Muscle of leg (tissue), 3 donors: ENCODE measurements at regions not wholly inside any gene's neighbourhood (a gene's known extent, or its start where the extent isn't known, plus 50 kb on each side); places are given as distances from the start of the nearest gene placed in this dataset.
A peak's percentile ranks its signal among the peaks of the same experiment; 100 is the strongest.

Source experiments
- DNase-seq: peaks from one replicate; pipeline ENCODE4 v3.0.0; 2013
- H3K27ac ChIP-seq: one replicate; pipeline ENCODE4 v1.5.1; 2013; ENCODE audit warnings: mild to moderate bottlenecking, low read length, control low read depth
- H3K27me3 ChIP-seq: one replicate; pipeline ENCODE4 v1.6.1; 2013; ENCODE audit warnings: low read length; ENCODE audit not compliant: control insufficient read depth, insufficient read depth
- H3K36me3 ChIP-seq: one replicate; pipeline ENCODE4 v1.6.1; 2013; ENCODE audit warnings: low read length; ENCODE audit not compliant: control insufficient read depth, insufficient read depth
- H3K4me1 ChIP-seq: one replicate; pipeline ENCODE4 v1.6.1; 2013; ENCODE audit warnings: low read length; ENCODE audit not compliant: control insufficient read depth, insufficient read depth
- H3K4me3 ChIP-seq: one replicate; pipeline ENCODE4 v1.5.1; 2013; ENCODE audit warnings: low read length, control low read depth
- H3K9me3 ChIP-seq: replicated peaks from 2 replicates; pipeline ENCODE4 v1.6.1; 2013; ENCODE audit warnings: low read depth, low read length; ENCODE audit not compliant: control insufficient read depth
- WGBS: methylation state at CpG from one replicate; pipeline ENCODE4 v1.1.5; 2013; ENCODE audit warnings: missing lambda C conversion rate; ENCODE audit not compliant: insufficient coverage; 5-methylcytosine and 5-hydroxymethylcytosine counted together

- no peaks in the 10 kb centered on the region for H3K36me3 ChIP-seq
- 90% methylated on average over 2 of the region's 4 CpGs for WGBS
- peaks cover 3% of the 10 kb centered on the region for H3K4me1 ChIP-seq
- H3K27ac ChIP-seq = peak overlapping the region; percentile 14
- peak; percentile 24 for DNase-seq
- no peaks in the 10 kb centered on the region for H3K9me3 ChIP-seq
- H3K27me3 ChIP-seq = no peaks in the 10 kb centered on the region
- H3K4me3 ChIP-seq = no peak overlapping the region
These were observed 128.7 kb upstream of the KIAA1217 start for GRCh38 chr10:24080207-24080606.

GRCh38 chr10:24086296-24087086 lies 122.4 kb upstream of the KIAA1217 start:
- peak; percentile 13 for DNase-seq
- WGBS = no CpG with 5 or more reads among the region's 3 CpGs

GRCh38 chr10:24091256-24091655 lies 117.7 kb upstream of the KIAA1217 start:
- WGBS = no CpG with 5 or more reads among the region's 2 CpGs
- Histone ChIP-seq H3K4me1 (no peaks in the 10 kb centered on the region), H3K27ac (peak overlapping the region; percentile 42), H3K36me3 (no peaks in the 10 kb centered on the region), H3K9me3 (no peaks in the 10 kb centered on the region), H3K27me3 (no peaks in the 10 kb centered on the region), H3K4me3 (no peak overlapping the region)
- DNase-seq = peak; percentile 67

More at GRCh38 chr10:24086296-24087086, 122.4 kb upstream of the KIAA1217 start:
- Histone ChIP-seq H3K27me3 (no peaks in the 10 kb centered on the region), H3K4me3 (no peak overlapping the region), H3K36me3 (no peaks in the 10 kb centered on the region), H3K4me1 (no peaks in the 10 kb centered on the region), H3K9me3 (no peaks in the 10 kb centered on the region), H3K27ac (no peak overlapping the region)

- Histone ChIP-seq H3K4me3 (no peak overlapping the region), H3K36me3 (no peaks in the 10 kb centered on the region), H3K27ac (no peak overlapping the region), H3K27me3 (no peaks in the 10 kb centered on the region), H3K9me3 (no peaks in the 10 kb centered on the region), H3K4me1 (no peaks in the 10 kb centered on the region)
- WGBS = 20% methylated on average over 1 of the region's 1 CpG
- no peak for DNase-seq
These were observed 112.7 kb upstream of the KIAA1217 start for GRCh38 chr10:24096281-24096680.

GRCh38 chr10:24097751-24098207 lies 111.2 kb upstream of the KIAA1217 start:
- no peaks in the 10 kb centered on the region for H3K36me3 ChIP-seq
- 50% methylated on average over 6 of the region's 7 CpGs for WGBS
- no peaks in the 10 kb centered on the region for H3K27me3 ChIP-seq

GRCh38 chr10:24104895-24105294 lies 104.0 kb upstream of the KIAA1217 start:
- H3K4me3 ChIP-seq = no peak overlapping the region
- DNase-seq = no peak
- no peak overlapping the region for H3K27ac ChIP-seq
- H3K27me3 ChIP-seq = no peaks in the 10 kb centered on the region
- no peaks in the 10 kb centered on the region for H3K36me3 ChIP-seq
- H3K4me1 ChIP-seq = no peaks in the 10 kb centered on the region
- no CpG with 5 or more reads among the region's 1 CpG for WGBS
- H3K9me3 ChIP-seq = no peaks in the 10 kb centered on the region

More at GRCh38 chr10:24097751-24098207, 111.2 kb upstream of the KIAA1217 start:
- no peak overlapping the region for H3K27ac ChIP-seq
- H3K9me3 ChIP-seq = no peaks in the 10 kb centered on the region
- no peaks in the 10 kb centered on the region for H3K4me1 ChIP-seq
- H3K4me3 ChIP-seq = no peak overlapping the region
- peak; percentile 33 for DNase-seq

GRCh38 chr10:24113901-24114300 lies 95.0 kb upstream of the KIAA1217 start:
- Histone ChIP-seq H3K27me3 (no peaks in the 10 kb centered on the region), H3K27ac (no peak overlapping the region), H3K36me3 (no peaks in the 10 kb centered on the region), H3K4me3 (no peak overlapping the region), H3K4me1 (peaks cover 24% of the 10 kb centered on the region), H3K9me3 (no peaks in the 10 kb centered on the region)
- DNase-seq = no peak
- WGBS = 30% methylated on average over 2 of the region's 3 CpGs

- Histone ChIP-seq H3K9me3 (no peaks in the 10 kb centered on the region), H3K27ac (peak overlapping the region; percentile 64), H3K4me1 (peaks cover 24% of the 10 kb centered on the region), H3K4me3 (no peak overlapping the region), H3K27me3 (no peaks in the 10 kb centered on the region), H3K36me3 (no peaks in the 10 kb centered on the region)
- peak; percentile 44 for DNase-seq
- WGBS = 27% methylated on average over 3 of the region's 3 CpGs
These were observed 94.4 kb upstream of the KIAA1217 start for GRCh38 chr10:24114556-24114955.

GRCh38 chr10:24115403-24115802 lies 93.5 kb upstream of the KIAA1217 start:
- WGBS = 100% methylated on average over 1 of the region's 1 CpG
- Histone ChIP-seq H3K4me1 (peaks cover 24% of the 10 kb centered on the region), H3K9me3 (no peaks in the 10 kb centered on the region), H3K27ac (peak overlapping the region; percentile 72), H3K4me3 (no peak overlapping the region), H3K27me3 (no peaks in the 10 kb centered on the region), H3K36me3 (no peaks in the 10 kb centered on the region)
- peak; percentile 43 for DNase-seq

- H3K9me3 ChIP-seq = no peaks in the 10 kb centered on the region
These were observed 90.7 kb upstream of the KIAA1217 start for GRCh38 chr10:24118246-24118645.

More at GRCh38 chr10:24118246-24118645, 90.7 kb upstream of the KIAA1217 start:
- WGBS = 12% methylated on average over 8 of the region's 12 CpGs
- DNase-seq = peak; percentile 61
- no peaks in the 10 kb centered on the region for H3K36me3 ChIP-seq
- peak overlapping the region; percentile 9 for H3K4me3 ChIP-seq
- peaks cover 21% of the 10 kb centered on the region for H3K4me1 ChIP-seq
- no peaks in the 10 kb centered on the region for H3K27me3 ChIP-seq
- peak overlapping the region; percentile 69 for H3K27ac ChIP-seq
